Ishikawa (cell line): ENCODE measurements at regions not wholly inside any gene's neighbourhood (a gene's known extent, or its start where the extent isn't known, plus 50 kb on each side); places are given as distances from the start of the nearest gene placed in this dataset.

ENCODE experiments used
- CEBPB ChIP-seq: IDR thresholded peaks from 2 replicates; pipeline ENCODE4 v1.6.1; 2012
- CREB1 ChIP-seq: IDR thresholded peaks from 2 replicates; pipeline ENCODE4 v1.6.1; 2012; ENCODE audit warnings: low read depth
- EP300 ChIP-seq: IDR thresholded peaks from 2 replicates; pipeline ENCODE4 v1.6.1; 2012; ENCODE audit warnings: borderline replicate concordance
- NFIC ChIP-seq: IDR thresholded peaks from 2 replicates; pipeline ENCODE4 v1.6.1; 2012
- TAF1 ChIP-seq: IDR thresholded peaks from 2 replicates; pipeline ENCODE4 v1.6.1; 2012; ENCODE audit warnings: low read depth, mild to moderate bottlenecking
- TF ChIP-seq, protein P1 (sequence below): IDR thresholded peaks from 2 replicates; pipeline ENCODE4 v1.6.1; 2012
- TF ChIP-seq, protein P2 (sequence below): IDR thresholded peaks from 2 replicates; pipeline ENCODE4 v1.6.1; 2012

DNA sequence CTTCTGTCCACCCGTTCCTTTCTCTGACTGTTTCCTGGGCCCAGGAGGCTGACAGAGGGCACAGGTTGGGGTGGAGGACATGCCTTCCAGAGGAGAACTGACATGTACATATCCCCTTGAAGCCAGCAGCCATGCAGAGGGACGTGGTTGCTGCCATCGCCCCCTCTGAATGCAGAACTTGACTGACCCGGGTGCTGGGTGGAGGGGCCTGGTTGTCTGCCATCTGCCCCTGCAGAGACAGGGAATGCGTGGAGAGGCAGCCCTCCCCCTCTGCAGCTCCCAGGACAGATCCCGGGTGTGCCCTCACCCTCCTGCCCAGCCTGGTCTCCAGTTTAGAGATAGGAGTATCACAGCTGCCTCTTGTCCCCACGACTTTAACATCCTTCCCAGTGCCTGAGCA is 383.0 kb upstream of the B3GAT1 start:
- TF ChIP-seq, protein P1, sequence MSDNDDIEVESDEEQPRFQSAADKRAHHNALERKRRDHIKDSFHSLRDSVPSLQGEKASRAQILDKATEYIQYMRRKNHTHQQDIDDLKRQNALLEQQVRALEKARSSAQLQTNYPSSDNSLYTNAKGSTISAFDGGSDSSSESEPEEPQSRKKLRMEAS, result no peak
- TF ChIP-seq TAF1 (no peak), CEBPB (no peak), NFIC (no peak), CREB1 (no peak), EP300 (no peak)
- TF ChIP-seq, protein P2, sequence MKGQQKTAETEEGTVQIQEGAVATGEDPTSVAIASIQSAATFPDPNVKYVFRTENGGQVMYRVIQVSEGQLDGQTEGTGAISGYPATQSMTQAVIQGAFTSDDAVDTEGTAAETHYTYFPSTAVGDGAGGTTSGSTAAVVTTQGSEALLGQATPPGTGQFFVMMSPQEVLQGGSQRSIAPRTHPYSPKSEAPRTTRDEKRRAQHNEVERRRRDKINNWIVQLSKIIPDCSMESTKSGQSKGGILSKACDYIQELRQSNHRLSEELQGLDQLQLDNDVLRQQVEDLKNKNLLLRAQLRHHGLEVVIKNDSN, result no peak
